Lung (tissue), 11 donors: ENCODE measurements at regions not wholly inside any gene's neighbourhood (a gene's known extent, or its start where the extent isn't known, plus 50 kb on each side); places are given as distances from the start of the nearest gene placed in this dataset.

Experiments used
- ATAC-seq: fragments of 200-7000 bp; cut with Tn5 transposase; one replicate; pipeline ENCODE4 v1.9.1; 2020; ENCODE audit warnings: moderate number of reproducible peaks; ENCODE audit not compliant: insufficient read depth, low FRiP score
- DNase-seq, 3 donors: peaks; one replicate each; pipeline ENCODE4 v3.0.0-alpha.2; 2013 to 2017
- H3K27ac ChIP-seq, 2 donors: one replicate each; pipeline ENCODE4 v1.5.1; 2013; ENCODE audit warnings: mild to moderate bottlenecking in 2 of 2, moderate library complexity in 2 of 2, control low read depth in 1 of 2, inconsistent platforms in 1 of 2, low read depth in 1 of 2, low read length in 1 of 2
- H3K27me3 ChIP-seq, 3 donors: one replicate each; pipeline ENCODE4 v1.5.1; 2013; ENCODE audit warnings: low read length in 2 of 3; ENCODE audit not compliant: control insufficient read depth in 3 of 3, insufficient read depth in 3 of 3
- H3K36me3 ChIP-seq, 4 donors: one replicate each; pipeline ENCODE4 v1.5.1; 2013; ENCODE audit warnings: low read length in 4 of 4, mild to moderate bottlenecking in 1 of 4, moderate library complexity in 1 of 4; ENCODE audit not compliant: control insufficient read depth in 4 of 4, insufficient read depth in 4 of 4
- H3K4me1 ChIP-seq, 5 donors: one replicate each; pipeline ENCODE4 v1.5.1; 2013; ENCODE audit warnings: low read length in 5 of 5, mild to moderate bottlenecking in 2 of 5, moderate library complexity in 1 of 5; ENCODE audit not compliant: control insufficient read depth in 5 of 5, insufficient read depth in 5 of 5
- H3K4me3 ChIP-seq: one replicate; pipeline ENCODE4 v1.5.1; 2013; ENCODE audit warnings: mild to moderate bottlenecking, control low read depth, moderate library complexity
- H3K9ac ChIP-seq, 2 donors: one replicate each; pipeline ENCODE4 v1.5.1; 2013; ENCODE audit warnings: low read length in 2 of 2, control low read depth in 1 of 2; ENCODE audit not compliant: insufficient read depth in 1 of 2
- H3K9me3 ChIP-seq, 4 donors: one replicate each; pipeline ENCODE4 v1.5.1; 2013; ENCODE audit warnings: low read length in 3 of 4, mild to moderate bottlenecking in 1 of 4, moderate library complexity in 1 of 4; ENCODE audit not compliant: control insufficient read depth in 4 of 4, insufficient read depth in 3 of 4
- WGBS, 2 donors: extraction: QIAGEN DNeasy Blood & Tissue Kit; methylation state at CpG; one replicate each; pipeline ENCODE4 v1.1.7; 2013; 5-methylcytosine and 5-hydroxymethylcytosine counted together
- TF ChIP-seq, protein P1 (sequence below): IDR thresholded peaks from 2 replicates; pipeline ENCODE4 v1.5.1; 2012; ENCODE audit warnings: mild to moderate bottlenecking; ENCODE audit errors: control extremely low read depth, extremely low read depth
- donor health status: control.
- donor health status: control.
- donor health status: Bipolar disorder and iron deficiency.
- donor health status: healthy.
- donor health status: DM: yes; HTN: yes; CAD: no.

- Histone ChIP-seq H3K9me3 (no peaks in the 10 kb centered on the region), H3K4me1 (peaks cover 0 to 5% (median 0%) of the 10 kb centered on the region in 5 donors), H3K9ac (no peak overlapping the region), H3K4me3 (no peak overlapping the region), H3K27me3 (peaks cover 0 to 2% (median 0%) of the 10 kb centered on the region in 3 donors), H3K36me3 (no peaks in the 10 kb centered on the region), H3K27ac (no peak overlapping the region)
- TF ChIP-seq, protein P1, sequence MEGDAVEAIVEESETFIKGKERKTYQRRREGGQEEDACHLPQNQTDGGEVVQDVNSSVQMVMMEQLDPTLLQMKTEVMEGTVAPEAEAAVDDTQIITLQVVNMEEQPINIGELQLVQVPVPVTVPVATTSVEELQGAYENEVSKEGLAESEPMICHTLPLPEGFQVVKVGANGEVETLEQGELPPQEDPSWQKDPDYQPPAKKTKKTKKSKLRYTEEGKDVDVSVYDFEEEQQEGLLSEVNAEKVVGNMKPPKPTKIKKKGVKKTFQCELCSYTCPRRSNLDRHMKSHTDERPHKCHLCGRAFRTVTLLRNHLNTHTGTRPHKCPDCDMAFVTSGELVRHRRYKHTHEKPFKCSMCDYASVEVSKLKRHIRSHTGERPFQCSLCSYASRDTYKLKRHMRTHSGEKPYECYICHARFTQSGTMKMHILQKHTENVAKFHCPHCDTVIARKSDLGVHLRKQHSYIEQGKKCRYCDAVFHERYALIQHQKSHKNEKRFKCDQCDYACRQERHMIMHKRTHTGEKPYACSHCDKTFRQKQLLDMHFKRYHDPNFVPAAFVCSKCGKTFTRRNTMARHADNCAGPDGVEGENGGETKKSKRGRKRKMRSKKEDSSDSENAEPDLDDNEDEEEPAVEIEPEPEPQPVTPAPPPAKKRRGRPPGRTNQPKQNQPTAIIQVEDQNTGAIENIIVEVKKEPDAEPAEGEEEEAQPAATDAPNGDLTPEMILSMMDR: no peak
- DNase-seq (no peak), ATAC-seq (no peak)
These were observed 232.0 kb downstream of the SH3BP4 start for GRCh38 chr2:235183786-235184185.

GRCh38 chr2:235187806-235188205, 236.0 kb downstream of the SH3BP4 start:
- no peak for DNase-seq
- no peak overlapping the region for H3K27ac ChIP-seq
- no peak overlapping the region for H3K9ac ChIP-seq
- no peaks in the 10 kb centered on the region for H3K36me3 ChIP-seq
- H3K4me1 ChIP-seq: peaks cover 0 to 5% (median 0%) of the 10 kb centered on the region in 5 donors
- no peak for ATAC-seq
- peaks cover 0 to 2% (median 0%) of the 10 kb centered on the region in 3 donors for H3K27me3 ChIP-seq
- TF ChIP-seq, protein P1: no peak
- H3K4me3 ChIP-seq: no peak overlapping the region
- 86 to 89% methylated on average over 8 of the region's 8 CpGs for WGBS, 2 donors
- H3K9me3 ChIP-seq: no peaks in the 10 kb centered on the region

GRCh38 chr2:235191486-235191885, 239.7 kb downstream of the SH3BP4 start:
- Histone ChIP-seq H3K27me3 (no peaks in the 10 kb centered on the region), H3K36me3 (no peaks in the 10 kb centered on the region), H3K9me3 (no peaks in the 10 kb centered on the region), H3K4me1 (peaks cover 0 to 5% (median 0%) of the 10 kb centered on the region in 5 donors), H3K9ac (no peak overlapping the region), H3K27ac (no peak overlapping the region), H3K4me3 (no peak overlapping the region)
- 81% methylated on average over 15 of the region's 15 CpGs for WGBS, 2 donors
- TF ChIP-seq, protein P1: no peak
- no peak for ATAC-seq
- no peak for DNase-seq

DNA sequence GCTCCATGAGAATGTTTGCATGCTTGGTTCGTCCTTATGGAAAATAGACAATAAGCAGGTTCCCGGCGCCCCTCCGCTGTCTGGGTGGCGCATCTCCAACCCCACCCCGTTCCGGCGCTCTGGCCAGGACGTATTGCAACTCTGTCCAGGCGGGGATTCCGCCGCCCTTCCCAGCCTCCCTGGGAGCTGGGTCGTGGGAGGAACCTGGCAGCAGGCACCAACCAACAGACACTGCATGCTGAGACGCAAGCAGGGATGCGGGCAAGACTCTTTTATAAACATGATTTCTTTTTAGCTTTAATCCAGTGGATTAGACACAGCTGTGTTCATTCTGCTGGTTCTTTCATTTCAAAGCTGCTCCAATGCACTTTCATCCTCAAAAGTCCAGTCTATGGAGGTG, 240.2 kb downstream of the SH3BP4 start:
- Histone ChIP-seq H3K27me3 (no peaks in the 10 kb centered on the region), H3K9ac (no peak overlapping the region), H3K27ac (no peak overlapping the region), H3K36me3 (no peaks in the 10 kb centered on the region), H3K9me3 (no peaks in the 10 kb centered on the region), H3K4me3 (no peak overlapping the region), H3K4me1 (peaks cover 0 to 5% (median 0%) of the 10 kb centered on the region in 5 donors)
- WGBS, 2 donors: 90 to 91% methylated on average over 15 of the region's 15 CpGs
- DNase-seq: no peak
- peak; percentile 41 for ATAC-seq
- TF ChIP-seq, protein P1: no peak
